WERI-Rb-1 (cell line): ENCODE measurements at regions not wholly inside any gene's neighbourhood (a gene's known extent, or its start where the extent isn't known, plus 50 kb on each side); places are given as distances from the start of the nearest gene placed in this dataset.

Experiments
- DNase-seq: peaks from one replicate; pipeline ENCODE4 v3.0.0-alpha.2; 2020
- H3K27ac ChIP-seq: fragments of 250-450 bp; sonication (Bioruptor Pico); 2 replicates; pipeline ENCODE4 v1.5.1; 2020; ENCODE audit warnings: mild to moderate bottlenecking, moderate library complexity
- H3K27me3 ChIP-seq: fragments of 250-450 bp; sonication (Bioruptor Pico); 2 replicates; pipeline ENCODE4 v1.5.1; 2021; ENCODE audit warnings: mild to moderate bottlenecking, low read depth, moderate library complexity; ENCODE audit not compliant: insufficient read depth, severe bottlenecking
- H3K36me3 ChIP-seq: fragments of 250-450 bp; sonication (Bioruptor Pico); 2 replicates; pipeline ENCODE4 v1.5.1; 2020; ENCODE audit warnings: mild to moderate bottlenecking, moderate library complexity
- H3K4me3 ChIP-seq: 2 replicates; pipeline ENCODE4 v1.5.1; 2011; ENCODE audit warnings: low read depth, mild to moderate bottlenecking, control low read depth, low read length
- H3K9me3 ChIP-seq: fragments of 250-450 bp; sonication (Bioruptor Pico); 2 replicates; pipeline ENCODE4 v1.5.1; 2021; ENCODE audit warnings: mild to moderate bottlenecking, moderate library complexity; ENCODE audit not compliant: severe bottlenecking
- TF ChIP-seq, protein P1 (sequence below): IDR thresholded peaks from 2 replicates; pipeline ENCODE4 v1.5.1; 2011; ENCODE audit warnings: low read depth, mild to moderate bottlenecking, control low read depth, inconsistent platforms, low read length

- DNase-seq: no peak
- Histone ChIP-seq H3K27ac (no peak overlapping the region), H3K27me3 (no peaks in the 10 kb centered on the region), H3K9me3 (no peaks in the 10 kb centered on the region), H3K4me3 (no peak overlapping the region), H3K36me3 (peaks cover under 1% of the 10 kb centered on the region; the same call in 1 of the 2 replicates)
- TF ChIP-seq, protein P1, sequence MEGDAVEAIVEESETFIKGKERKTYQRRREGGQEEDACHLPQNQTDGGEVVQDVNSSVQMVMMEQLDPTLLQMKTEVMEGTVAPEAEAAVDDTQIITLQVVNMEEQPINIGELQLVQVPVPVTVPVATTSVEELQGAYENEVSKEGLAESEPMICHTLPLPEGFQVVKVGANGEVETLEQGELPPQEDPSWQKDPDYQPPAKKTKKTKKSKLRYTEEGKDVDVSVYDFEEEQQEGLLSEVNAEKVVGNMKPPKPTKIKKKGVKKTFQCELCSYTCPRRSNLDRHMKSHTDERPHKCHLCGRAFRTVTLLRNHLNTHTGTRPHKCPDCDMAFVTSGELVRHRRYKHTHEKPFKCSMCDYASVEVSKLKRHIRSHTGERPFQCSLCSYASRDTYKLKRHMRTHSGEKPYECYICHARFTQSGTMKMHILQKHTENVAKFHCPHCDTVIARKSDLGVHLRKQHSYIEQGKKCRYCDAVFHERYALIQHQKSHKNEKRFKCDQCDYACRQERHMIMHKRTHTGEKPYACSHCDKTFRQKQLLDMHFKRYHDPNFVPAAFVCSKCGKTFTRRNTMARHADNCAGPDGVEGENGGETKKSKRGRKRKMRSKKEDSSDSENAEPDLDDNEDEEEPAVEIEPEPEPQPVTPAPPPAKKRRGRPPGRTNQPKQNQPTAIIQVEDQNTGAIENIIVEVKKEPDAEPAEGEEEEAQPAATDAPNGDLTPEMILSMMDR: no peak
Observed at GRCh38 chr1:201750120-201750519, 78.8 kb upstream of the IPO9 start.

DNA sequence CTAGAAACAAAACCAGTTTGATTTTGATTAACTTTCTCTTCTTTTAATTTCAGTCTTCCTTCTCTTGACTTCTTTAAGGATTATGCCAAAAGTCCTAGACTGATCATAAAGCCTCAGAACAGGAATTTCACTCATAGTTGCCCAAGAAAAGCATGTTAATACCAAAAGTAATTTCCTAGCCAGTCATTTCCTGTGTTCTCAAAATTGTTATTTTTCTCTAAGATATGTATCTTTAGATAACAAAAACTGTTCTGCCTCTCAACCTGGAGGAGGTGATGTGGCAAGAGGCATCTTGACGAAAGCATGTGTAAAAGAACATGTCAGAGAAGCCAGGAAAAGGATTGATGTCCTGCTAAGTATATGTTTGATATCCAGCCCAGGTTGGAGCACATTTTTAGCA, 78.0 kb upstream of the IPO9 start:
- no peak overlapping the region for H3K27ac ChIP-seq
- TF ChIP-seq, protein P1: no peak

DNA sequence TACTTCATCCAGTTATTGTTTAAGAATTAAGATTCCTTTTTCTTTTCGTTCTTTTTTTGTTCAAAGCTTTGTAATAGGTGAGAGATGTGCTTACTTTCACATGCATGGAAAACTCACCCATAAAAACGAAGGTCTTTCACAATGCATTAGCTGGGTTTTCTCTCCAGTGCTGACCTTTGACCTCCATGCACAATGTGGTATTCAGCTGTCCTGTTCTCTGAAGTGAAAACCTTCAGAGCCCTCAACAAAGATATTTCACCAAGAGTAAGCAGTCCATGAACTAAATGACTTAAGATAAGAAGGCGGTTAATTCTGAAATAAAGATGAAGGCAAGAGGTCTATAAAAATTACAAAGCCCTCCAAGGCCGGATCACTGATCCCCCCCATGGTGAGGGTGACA, 77.1 kb upstream of the IPO9 start:
- Histone ChIP-seq H3K4me3 (no peak overlapping the region), H3K27ac (no peak overlapping the region), H3K36me3 (no peaks in the 10 kb centered on the region), H3K27me3 (no peaks in the 10 kb centered on the region), H3K9me3 (no peaks in the 10 kb centered on the region)
- no peak for DNase-seq
- TF ChIP-seq, protein P1: no peak

More for the DNA sequence above, 78.0 kb upstream of the IPO9 start:
- no peaks in the 10 kb centered on the region for H3K36me3 ChIP-seq
- no peak overlapping the region for H3K4me3 ChIP-seq
- H3K9me3 ChIP-seq: no peaks in the 10 kb centered on the region
- H3K27me3 ChIP-seq: no peaks in the 10 kb centered on the region
- no peak for DNase-seq

DNA sequence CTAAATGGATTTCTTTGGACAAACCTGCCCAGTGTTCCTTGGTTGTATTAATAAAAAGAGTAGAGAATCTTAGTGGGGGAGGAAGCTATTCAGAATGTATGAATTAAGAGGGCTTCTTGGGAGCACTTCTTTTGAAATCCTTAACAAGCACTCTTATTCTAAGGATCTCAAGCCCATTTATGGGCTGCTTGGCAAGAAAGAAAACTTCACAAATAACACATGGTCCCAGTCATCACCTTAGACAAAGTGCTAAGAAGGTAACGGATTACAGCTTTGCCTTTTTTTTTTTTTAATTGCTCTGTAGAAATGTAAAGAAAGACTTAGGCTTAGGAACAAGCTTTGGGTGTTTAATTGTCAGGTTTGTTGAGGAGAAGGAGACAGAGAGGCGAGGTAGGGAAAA, 76.6 kb upstream of the IPO9 start:
- TF ChIP-seq, protein P1: no peak
- Histone ChIP-seq H3K27ac (no peak overlapping the region), H3K36me3 (no peaks in the 10 kb centered on the region), H3K27me3 (no peaks in the 10 kb centered on the region), H3K9me3 (no peaks in the 10 kb centered on the region), H3K4me3 (no peak overlapping the region)
- no peak for DNase-seq

DNA sequence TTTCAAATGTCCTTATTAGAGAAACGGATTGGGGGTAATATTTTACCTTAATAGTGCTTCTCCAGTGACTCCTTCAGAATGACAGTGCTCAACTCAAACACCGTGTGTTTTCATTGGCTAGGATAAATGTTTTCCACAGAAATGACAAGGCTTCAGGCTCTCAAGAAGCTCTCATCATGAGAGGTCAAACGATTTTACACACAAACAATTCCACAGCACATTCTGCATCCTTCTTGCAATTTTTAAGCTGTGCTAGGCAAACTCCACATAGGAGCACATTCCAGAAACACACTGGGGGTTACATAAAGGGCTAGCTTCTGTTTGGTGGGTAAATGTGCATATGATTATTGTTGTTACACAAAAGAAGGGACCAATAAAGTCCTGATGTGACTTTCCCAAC, 75.5 kb upstream of the IPO9 start:
- TF ChIP-seq, protein P1: no peak
- no peak overlapping the region for H3K27ac ChIP-seq
- no peaks in the 10 kb centered on the region for H3K36me3 ChIP-seq
- no peak overlapping the region for H3K4me3 ChIP-seq
- DNase-seq: no peak
- no peaks in the 10 kb centered on the region for H3K9me3 ChIP-seq
- no peaks in the 10 kb centered on the region for H3K27me3 ChIP-seq

DNA sequence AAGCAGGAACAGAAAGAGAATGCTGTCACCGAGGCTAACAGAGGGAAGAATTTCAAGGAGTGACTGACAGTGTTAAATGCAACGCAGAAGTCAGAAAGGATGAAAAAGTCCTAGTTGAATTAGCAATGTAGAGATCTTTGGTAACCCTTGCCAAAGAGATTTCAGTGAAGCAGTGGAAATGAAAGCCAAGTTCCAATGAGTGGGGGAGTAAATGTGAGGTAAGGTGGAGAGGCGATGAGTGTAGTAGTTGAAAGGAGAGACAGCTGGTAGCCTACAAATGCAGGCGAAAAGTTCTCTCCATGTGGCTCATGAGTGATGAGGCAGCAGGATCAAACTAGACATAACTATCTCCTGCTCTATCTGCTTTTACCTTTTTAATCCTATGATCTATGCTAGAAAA, 74.6 kb upstream of the IPO9 start:
- TF ChIP-seq, protein P1: no peak
- Histone ChIP-seq H3K4me3 (no peak overlapping the region), H3K36me3 (no peaks in the 10 kb centered on the region), H3K9me3 (no peaks in the 10 kb centered on the region), H3K27me3 (no peaks in the 10 kb centered on the region), H3K27ac (no peak overlapping the region)
- no peak for DNase-seq
